SK-N-MC (cell line): ENCODE measurements at regions not wholly inside any gene's neighbourhood (a gene's known extent, or its start where the extent isn't known, plus 50 kb on each side); places are given as distances from the start of the nearest gene placed in this dataset.

ENCODE experiments used
- EZH2 ChIP-seq: fragments of 200-600 bp; sonication (generic); IDR thresholded peaks from one replicate; pipeline ENCODE4 v1.6.1; 2017; ENCODE audit warnings: antibody characterized with exemption
- POLR2AphosphoS5 ChIP-seq: IDR thresholded peaks from 2 replicates; pipeline ENCODE4 v1.6.1; 2012; ENCODE audit warnings: mild to moderate bottlenecking, low read depth, low read length, borderline replicate concordance

GRCh38 chr13:74641586-74641985 is 507.4 kb upstream of the KLF12 start:
- TF ChIP-seq EZH2 (no peak), POLR2AphosphoS5 (no peak)
